Muscle layer of colon (tissue), 2 donors: ENCODE measurements at regions not wholly inside any gene's neighbourhood (a gene's known extent, or its start where the extent isn't known, plus 50 kb on each side); places are given as distances from the start of the nearest gene placed in this dataset.

Experiments
- H3K27ac ChIP-seq: one replicate; pipeline ENCODE4 v1.7.0; 2013; ENCODE audit warnings: low read depth, mild to moderate bottlenecking, low read length, moderate library complexity
- H3K27me3 ChIP-seq, 2 donors: one replicate each; pipeline ENCODE4 v1.7.0; 2013; ENCODE audit warnings: low read length in 2 of 2, mild to moderate bottlenecking in 2 of 2; ENCODE audit not compliant: insufficient read depth in 2 of 2, control insufficient read depth in 1 of 2
- H3K36me3 ChIP-seq: one replicate; pipeline ENCODE4 v1.7.0; 2013; ENCODE audit warnings: mild to moderate bottlenecking, low read length; ENCODE audit not compliant: insufficient read depth
- H3K4me1 ChIP-seq: one replicate; pipeline ENCODE4 v1.7.0; 2013; ENCODE audit warnings: mild to moderate bottlenecking, low read length; ENCODE audit not compliant: insufficient read depth
- H3K4me3 ChIP-seq, 2 donors: one replicate each; pipeline ENCODE4 v1.7.0; 2013; ENCODE audit warnings: low read length in 2 of 2, low read depth in 1 of 2, mild to moderate bottlenecking in 1 of 2, moderate library complexity in 1 of 2
- H3K9ac ChIP-seq: one replicate; pipeline ENCODE4 v1.7.0; 2013; ENCODE audit warnings: low read length
- H3K9me3 ChIP-seq: one replicate; pipeline ENCODE4 v1.7.0; 2013; ENCODE audit warnings: mild to moderate bottlenecking, low read length
- donor health status: abdominal sarcoma.
- donor health status: Adenocarcinoma of cecum.

DNA sequence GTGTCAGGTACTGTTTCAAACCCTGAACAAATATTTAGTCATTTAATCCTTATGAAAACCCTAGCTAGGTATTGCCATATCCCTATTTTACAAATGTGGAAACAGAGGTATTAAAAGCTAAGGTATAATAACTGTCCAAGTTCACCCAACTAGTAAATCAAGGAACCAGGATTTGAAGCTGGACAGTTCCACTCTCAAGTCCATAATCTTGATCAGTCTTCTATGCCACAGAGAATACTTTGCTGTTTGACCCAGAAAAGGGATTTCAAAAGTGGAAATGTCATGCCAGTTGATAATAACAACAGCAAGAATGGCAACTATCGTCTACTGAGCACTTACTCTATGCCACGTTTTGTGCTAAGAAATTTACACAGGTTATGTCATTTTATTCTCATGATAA lies 90.4 kb upstream of the KIT start:
- H3K9me3 ChIP-seq, result no peaks in the 10 kb centered on the region
- no peak overlapping the region for H3K9ac ChIP-seq
- H3K27me3 ChIP-seq, result no peaks in the 10 kb centered on the region
- no peaks in the 10 kb centered on the region for H3K4me1 ChIP-seq
- no peak overlapping the region for H3K27ac ChIP-seq
- no peak overlapping the region for H3K4me3 ChIP-seq
- H3K36me3 ChIP-seq, result no peaks in the 10 kb centered on the region

DNA sequence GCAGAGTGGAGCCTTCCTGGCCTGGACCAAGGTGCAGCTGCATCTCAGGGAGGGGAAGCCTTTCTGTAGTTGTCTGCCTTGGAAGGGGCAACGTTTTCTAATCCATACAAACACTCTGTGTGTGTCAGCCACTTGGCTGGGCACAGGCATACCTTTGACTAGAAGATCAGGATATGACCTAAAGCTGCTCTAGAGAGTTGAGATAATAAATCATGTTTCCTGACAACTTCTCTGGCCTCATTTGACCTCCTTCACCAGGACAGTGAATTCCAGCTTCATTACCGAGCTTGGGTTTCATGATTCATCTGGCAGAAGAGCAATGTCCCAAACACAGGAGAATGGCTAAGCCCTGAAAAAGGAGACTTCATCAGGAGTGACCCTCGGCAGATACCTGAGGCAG lies 89.6 kb upstream of the KIT start:
- H3K27ac ChIP-seq, result no peak overlapping the region
- no peaks in the 10 kb centered on the region for H3K9me3 ChIP-seq
- H3K36me3 ChIP-seq, result no peaks in the 10 kb centered on the region
- no peaks in the 10 kb centered on the region for H3K4me1 ChIP-seq
- no peaks in the 10 kb centered on the region for H3K27me3 ChIP-seq
- H3K9ac ChIP-seq, result no peak overlapping the region
- H3K4me3 ChIP-seq, result no peak overlapping the region

DNA sequence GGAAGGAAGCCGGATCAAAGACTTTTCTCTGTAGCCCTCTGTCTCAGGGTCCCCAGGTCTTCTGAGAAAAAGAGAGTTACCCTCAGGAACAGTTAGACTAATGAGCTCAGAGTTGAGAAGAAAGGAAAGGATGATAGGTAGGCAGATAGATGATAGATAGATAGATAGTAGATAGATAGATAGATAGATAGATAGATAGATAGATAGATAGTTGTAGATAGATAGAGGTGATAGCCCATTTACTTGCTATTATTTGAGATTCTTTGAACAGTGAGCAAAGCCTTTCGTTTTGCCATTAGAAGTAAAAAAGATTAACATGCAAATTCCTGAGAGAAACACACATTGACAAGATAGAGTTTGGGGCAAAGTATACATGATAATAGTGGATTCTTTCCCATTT lies 86.9 kb upstream of the KIT start:
- no peaks in the 10 kb centered on the region for H3K36me3 ChIP-seq
- no peaks in the 10 kb centered on the region for H3K4me1 ChIP-seq
- H3K27me3 ChIP-seq, result no peaks in the 10 kb centered on the region

DNA sequence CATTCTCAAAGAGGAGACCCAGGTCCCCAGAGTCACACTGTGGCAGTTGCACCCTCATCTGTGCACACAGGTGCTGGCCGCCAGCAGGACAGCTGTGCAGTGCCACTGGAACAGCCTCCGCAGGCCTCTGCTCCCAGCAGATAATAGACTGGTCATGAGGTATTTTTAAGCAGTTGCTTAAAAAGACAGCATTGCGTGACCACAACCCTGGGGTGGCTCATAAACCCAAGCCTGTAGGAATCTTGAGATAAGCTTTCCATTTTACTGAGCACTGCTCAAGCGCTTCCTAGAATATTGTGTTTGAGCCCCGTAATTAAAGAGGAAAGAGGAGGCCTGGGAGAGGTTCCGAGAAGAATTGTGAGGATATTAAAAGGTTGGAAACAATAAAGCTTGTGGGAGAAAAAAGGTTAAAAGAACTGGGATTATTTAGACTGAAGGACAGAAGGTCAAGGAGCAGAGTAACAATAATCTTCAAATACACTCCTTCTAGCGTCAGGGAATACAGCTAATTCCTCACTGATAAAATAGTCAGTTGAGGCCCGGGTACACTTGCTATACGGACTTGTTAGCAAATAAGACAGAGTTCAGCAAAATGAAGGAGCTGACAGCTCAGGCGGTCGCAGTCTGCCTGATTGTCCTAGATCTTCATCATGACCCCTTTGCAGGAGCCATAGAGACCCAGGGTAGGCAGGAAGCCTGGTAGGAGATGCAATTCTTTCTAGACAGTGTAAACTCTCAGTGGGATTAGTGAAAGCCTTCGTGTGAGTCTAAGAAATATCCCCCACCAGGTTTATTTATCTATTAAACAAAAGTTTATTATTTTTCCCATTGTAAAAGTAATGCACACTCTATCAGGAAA lies 86.2 kb upstream of the KIT start:
- H3K4me3 ChIP-seq, result no peak overlapping the region
- H3K4me1 ChIP-seq, result no peaks in the 10 kb centered on the region
- H3K27me3 ChIP-seq, result no peaks in the 10 kb centered on the region
- H3K27ac ChIP-seq, result no peak overlapping the region
- H3K9me3 ChIP-seq, result no peaks in the 10 kb centered on the region
- H3K9ac ChIP-seq, result no peak overlapping the region
- H3K36me3 ChIP-seq, result no peaks in the 10 kb centered on the region

More for the DNA sequence above, 86.9 kb upstream of the KIT start:
- no peak overlapping the region for H3K27ac ChIP-seq
- H3K9me3 ChIP-seq, result no peaks in the 10 kb centered on the region
- no peak overlapping the region for H3K4me3 ChIP-seq
- no peak overlapping the region for H3K9ac ChIP-seq

DNA sequence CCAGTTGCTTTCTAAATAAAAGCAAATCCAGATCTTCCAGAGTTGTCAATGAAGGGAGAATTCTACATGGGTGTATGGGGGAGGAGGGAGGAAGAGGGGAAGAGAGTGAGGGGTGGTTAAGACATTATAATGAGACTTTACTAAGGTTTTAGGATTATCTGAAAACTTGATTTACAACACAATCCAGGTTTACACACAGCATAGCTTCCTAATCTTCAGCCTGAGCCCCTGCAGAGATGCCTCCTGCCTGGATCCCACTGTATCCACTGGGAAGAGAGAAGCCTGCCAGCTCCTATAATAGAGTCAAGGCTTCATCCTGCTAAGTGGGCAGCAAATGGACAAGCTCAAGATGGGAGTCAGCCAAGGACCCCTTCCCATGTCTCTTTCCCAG lies 85.6 kb upstream of the KIT start:
- Histone ChIP-seq H3K36me3 (no peaks in the 10 kb centered on the region), H3K27me3 (no peaks in the 10 kb centered on the region), H3K4me1 (no peaks in the 10 kb centered on the region), H3K4me3 (no peak overlapping the region), H3K27ac (no peak overlapping the region), H3K9ac (no peak overlapping the region), H3K9me3 (no peaks in the 10 kb centered on the region)

DNA sequence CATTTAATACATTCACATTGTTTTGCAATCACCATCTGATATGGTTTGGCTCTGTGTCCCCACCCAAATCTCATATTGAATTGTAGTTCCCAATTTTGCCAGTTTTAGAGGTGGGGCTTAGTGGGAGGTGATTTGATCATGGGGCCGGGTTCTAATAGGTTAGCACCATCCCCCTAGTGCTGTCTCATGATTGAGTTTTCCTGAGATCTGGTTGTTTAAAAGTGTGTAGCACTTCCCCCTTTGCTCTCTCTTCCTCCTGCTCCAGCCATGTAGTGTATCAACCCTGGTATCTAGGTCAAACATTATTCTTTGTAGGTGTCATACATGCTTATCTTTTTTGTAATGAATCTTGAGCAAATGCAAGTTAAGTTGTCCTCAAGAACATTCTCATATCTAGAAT lies 83.3 kb upstream of the KIT start:
- no peak overlapping the region for H3K4me3 ChIP-seq
- H3K36me3 ChIP-seq, result no peaks in the 10 kb centered on the region
- no peaks in the 10 kb centered on the region for H3K27me3 ChIP-seq
- H3K4me1 ChIP-seq, result no peaks in the 10 kb centered on the region
- no peaks in the 10 kb centered on the region for H3K9me3 ChIP-seq
- no peak overlapping the region for H3K9ac ChIP-seq
- H3K27ac ChIP-seq, result no peak overlapping the region

DNA sequence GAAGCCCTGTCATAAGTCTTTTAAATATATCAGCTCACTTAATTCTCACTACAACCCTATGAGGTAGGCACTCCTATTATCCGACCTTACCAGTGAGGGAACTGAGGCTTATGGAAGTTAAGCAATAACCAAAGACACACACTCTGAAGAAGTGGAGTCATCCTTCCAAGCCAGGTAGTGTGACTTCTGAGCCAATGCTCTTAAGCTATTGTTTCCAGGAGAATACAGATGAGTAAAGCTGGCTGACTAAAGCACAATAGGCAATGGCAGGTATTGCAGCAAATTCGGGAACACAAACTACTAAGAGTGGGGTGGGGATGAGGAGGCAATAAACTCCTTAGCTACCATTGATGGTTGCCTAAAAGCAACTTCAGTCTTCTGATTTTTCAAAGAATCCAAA lies 81.8 kb upstream of the KIT start:
- no peaks in the 10 kb centered on the region for H3K4me1 ChIP-seq
- no peak overlapping the region for H3K27ac ChIP-seq
- H3K4me3 ChIP-seq, result no peak overlapping the region
- H3K27me3 ChIP-seq, result no peaks in the 10 kb centered on the region
- H3K36me3 ChIP-seq, result no peaks in the 10 kb centered on the region
- no peak overlapping the region for H3K9ac ChIP-seq
- no peaks in the 10 kb centered on the region for H3K9me3 ChIP-seq

DNA sequence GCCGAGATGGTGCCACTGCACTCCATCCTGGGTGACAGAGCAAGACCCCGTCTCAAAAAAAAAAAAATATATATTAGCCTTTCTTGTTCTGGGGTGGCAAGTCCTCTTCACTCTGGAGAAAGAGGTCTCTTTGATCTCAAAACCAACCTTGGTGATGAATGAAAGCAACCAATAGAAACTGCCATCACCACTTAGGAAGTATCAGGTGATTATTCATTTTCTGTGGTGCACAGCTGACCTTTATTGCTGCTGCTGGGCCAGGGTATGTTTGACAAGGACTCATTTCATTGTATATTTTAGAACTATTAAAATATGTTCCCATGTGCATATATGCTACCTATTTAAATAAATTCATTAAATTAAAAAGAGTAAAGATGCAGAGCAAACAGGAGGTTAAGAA lies 76.0 kb upstream of the KIT start:
- H3K4me3 ChIP-seq, result no peak overlapping the region
- no peak overlapping the region for H3K9ac ChIP-seq
- no peaks in the 10 kb centered on the region for H3K27me3 ChIP-seq
- H3K4me1 ChIP-seq, result no peaks in the 10 kb centered on the region
- no peaks in the 10 kb centered on the region for H3K36me3 ChIP-seq
- H3K9me3 ChIP-seq, result no peaks in the 10 kb centered on the region
- no peak overlapping the region for H3K27ac ChIP-seq

DNA sequence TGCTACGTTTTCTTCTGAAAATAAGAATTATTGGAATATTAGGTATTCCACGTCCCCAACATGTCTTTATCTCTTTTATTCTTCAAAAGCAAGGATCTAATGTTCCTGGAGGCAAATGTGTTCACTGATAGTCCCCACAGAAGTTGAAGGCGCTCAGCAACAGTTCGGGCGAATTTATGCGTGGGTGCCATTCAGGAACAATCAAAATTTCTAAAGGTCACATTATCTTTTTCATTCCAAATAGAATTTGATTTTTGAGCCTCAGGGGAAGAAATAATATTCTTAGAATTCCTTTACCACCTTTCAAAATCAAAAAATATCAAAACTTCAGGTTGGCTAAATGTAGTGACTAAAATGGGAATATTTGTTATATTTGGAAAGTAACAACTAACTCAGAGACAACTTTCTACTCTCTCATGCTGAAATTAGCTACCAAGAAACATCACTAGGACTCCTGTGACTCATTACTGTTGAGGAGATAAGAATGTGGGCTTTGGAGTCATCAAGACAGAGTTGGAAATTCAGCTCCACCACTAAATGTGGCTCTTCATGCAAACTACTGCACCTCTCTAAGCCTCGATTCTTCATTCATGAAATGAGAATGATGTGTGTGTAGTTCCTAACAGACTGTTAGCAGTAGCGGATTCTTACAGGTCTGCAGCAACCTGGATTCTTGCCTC lies 72.3 kb upstream of the KIT start:
- Histone ChIP-seq H3K27ac (no peak overlapping the region), H3K9me3 (no peaks in the 10 kb centered on the region), H3K4me3 (no peak overlapping the region), H3K4me1 (no peaks in the 10 kb centered on the region), H3K36me3 (no peaks in the 10 kb centered on the region), H3K27me3 (no peaks in the 10 kb centered on the region), H3K9ac (no peak overlapping the region)

DNA sequence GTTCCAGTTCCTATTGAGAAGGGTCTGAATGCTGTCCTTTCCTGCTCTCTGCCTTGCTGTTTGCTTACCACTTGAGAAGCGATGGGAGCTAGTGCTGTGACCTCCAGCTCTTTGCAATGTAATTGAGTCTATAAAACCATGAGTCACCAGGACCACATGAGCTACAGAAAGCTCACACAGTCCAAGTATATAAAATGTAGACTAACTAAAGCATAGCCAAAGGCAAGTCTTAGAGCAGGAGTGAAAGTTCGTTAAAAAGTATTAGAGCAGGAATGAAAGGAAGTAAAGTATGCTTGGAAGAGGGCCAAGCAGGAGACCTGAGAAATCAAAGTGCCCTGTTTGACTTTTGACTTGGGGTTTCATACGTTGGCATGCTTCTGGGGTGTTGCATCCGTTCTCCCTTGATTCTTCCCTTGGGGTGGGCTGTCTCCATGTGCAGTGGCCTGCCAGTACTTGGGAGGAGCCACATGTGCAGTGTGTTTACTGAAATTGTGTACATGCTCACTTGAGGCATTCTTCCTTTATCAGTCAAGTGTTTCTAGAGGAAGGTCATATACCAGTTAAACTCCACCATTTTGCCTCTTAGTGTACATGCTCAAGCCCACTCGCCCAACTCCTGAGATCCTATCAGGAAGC lies 71.3 kb upstream of the KIT start:
- no peaks in the 10 kb centered on the region for H3K4me1 ChIP-seq
- no peaks in the 10 kb centered on the region for H3K36me3 ChIP-seq
- no peaks in the 10 kb centered on the region for H3K27me3 ChIP-seq
- no peak overlapping the region for H3K9ac ChIP-seq
- H3K4me3 ChIP-seq, result no peak overlapping the region
- H3K9me3 ChIP-seq, result no peaks in the 10 kb centered on the region
- no peak overlapping the region for H3K27ac ChIP-seq

DNA sequence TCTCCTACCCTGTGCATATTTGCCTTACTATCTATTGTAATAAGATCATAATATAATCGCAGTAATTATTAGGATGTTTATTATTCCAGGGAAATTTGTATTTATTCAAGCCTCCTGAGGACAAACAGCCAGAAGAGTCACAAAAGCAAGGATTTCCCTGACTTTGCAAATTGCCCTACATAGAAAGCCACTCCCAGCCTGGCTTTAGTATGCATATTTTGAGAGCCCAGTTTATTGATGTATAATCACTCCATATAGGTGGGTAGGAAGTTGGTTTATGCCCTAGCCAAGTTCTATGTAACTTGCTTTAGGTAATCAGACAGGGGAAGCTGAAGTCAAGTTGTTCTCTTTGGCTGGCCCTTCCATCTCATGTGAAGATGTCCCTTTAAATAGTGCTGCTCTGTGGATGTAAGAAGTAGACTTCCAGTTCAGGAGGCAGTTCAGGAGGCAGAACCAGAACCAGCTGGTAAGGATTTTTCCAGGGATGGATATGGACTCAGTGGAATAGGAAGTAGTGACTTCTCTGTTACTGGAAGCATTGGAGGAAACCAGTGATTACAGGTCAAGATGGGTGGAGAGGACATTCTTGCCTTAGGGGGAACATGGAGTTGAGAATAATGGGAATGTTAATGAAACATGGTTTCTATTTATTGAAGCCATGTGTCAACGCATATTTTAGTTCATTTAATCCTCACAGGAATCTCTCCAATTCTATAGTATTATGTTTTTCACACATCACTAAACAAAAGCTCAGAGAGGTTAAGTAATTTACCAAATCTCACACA lies 70.5 kb upstream of the KIT start:
- no peaks in the 10 kb centered on the region for H3K36me3 ChIP-seq
- no peaks in the 10 kb centered on the region for H3K4me1 ChIP-seq
- no peak overlapping the region for H3K4me3 ChIP-seq
- H3K27ac ChIP-seq, result no peak overlapping the region
- no peaks in the 10 kb centered on the region for H3K9me3 ChIP-seq
- H3K9ac ChIP-seq, result no peak overlapping the region
- H3K27me3 ChIP-seq, result no peaks in the 10 kb centered on the region
